ENCODE measurements at regions not wholly inside any gene's neighbourhood (a gene's known extent, or its start where the extent isn't known, plus 50 kb on each side); places are given as distances from the start of the nearest gene placed in this dataset.

DNA sequence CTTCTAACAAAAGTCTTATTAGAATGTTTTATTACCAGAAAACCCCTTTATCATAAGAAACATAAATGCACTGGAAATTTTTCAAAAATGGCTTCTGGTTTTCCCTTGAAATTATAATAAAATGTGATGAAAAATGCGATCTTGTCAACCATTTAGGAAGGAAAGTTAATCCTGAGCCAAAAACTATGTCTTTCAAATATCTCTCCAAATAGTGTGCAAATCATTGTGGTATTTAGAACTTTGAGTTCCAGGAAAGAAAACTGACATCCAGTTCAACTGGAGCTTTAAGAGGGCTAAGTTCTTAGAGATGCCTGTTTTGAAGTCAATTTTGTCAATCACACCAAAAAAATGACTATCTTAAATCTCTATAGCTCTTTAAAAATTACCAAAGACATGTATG, 425.4 kb downstream of the DNAH5 start:
- no peaks in the 10 kb centered on the region for H3K4me1 ChIP-seq (ENCODE audit: control insufficient read depth, insufficient read depth, low read length)
- H3K27ac ChIP-seq (ENCODE audit: low read depth, low read length) = no peak overlapping the region
- H3K9ac ChIP-seq (ENCODE audit: low read length) = no peak overlapping the region
- H3K9me3 ChIP-seq (ENCODE audit: control insufficient read depth, insufficient read depth, low read depth, low read length) = no peaks in the 10 kb centered on the region
- H3K4me3 ChIP-seq (ENCODE audit: low read depth, low read length) = no peak overlapping the region
- H3K36me3 ChIP-seq (ENCODE audit: control insufficient read depth, insufficient read depth, low read length) = no peaks in the 10 kb centered on the region
- no peaks in the 10 kb centered on the region for H3K27me3 ChIP-seq (ENCODE audit: control insufficient read depth, insufficient read depth, low read length)

DNA sequence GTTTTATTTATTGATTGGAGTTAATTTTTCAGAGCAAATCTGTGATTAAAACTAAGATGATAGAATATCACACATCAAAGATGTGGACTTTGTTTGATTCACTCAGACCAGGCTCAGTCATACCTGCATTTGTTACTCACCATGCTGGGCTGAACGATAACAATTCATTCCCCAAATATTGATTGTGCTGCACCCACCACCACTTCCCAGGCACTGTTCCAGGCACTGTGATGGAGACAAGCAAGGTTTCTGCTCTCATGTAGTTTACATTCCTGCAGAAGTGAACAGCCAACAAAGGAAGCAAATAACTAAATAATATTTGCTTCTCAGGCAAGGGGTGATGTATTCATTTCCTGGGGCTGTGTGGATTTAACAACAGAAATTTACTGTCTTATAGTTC, 428.3 kb downstream of the DNAH5 start:
- Histone ChIP-seq H3K9ac (ENCODE audit: low read length) (no peak overlapping the region), H3K27me3 (ENCODE audit: control insufficient read depth, insufficient read depth, low read length) (no peaks in the 10 kb centered on the region), H3K4me3 (ENCODE audit: low read depth, low read length) (no peak overlapping the region), H3K9me3 (ENCODE audit: control insufficient read depth, insufficient read depth, low read depth, low read length) (no peaks in the 10 kb centered on the region), H3K27ac (ENCODE audit: low read depth, low read length) (no peak overlapping the region), H3K36me3 (ENCODE audit: control insufficient read depth, insufficient read depth, low read length) (no peaks in the 10 kb centered on the region), H3K4me1 (ENCODE audit: control insufficient read depth, insufficient read depth, low read length) (no peaks in the 10 kb centered on the region)

DNA sequence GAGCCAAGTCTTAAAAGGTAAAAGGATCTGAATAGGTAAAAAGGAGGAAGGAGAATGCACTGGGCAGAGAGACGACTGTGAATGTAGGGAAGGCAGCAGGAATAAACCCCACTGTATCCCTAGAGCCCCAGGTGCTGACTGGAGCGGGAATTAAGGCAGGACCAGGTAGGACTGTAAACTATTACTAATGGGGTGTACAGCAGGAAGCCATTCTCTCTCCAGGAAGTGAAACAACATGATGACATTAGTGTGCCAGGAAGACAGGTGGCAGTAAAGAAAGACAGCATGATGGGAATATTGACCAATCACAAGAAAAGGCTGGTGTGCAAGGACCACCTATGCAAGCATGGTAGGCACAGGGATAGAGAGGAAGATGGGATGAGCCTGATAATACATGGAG, 433.0 kb downstream of the DNAH5 start:
- no peak overlapping the region for H3K9ac ChIP-seq (ENCODE audit: low read length)
- no peaks in the 10 kb centered on the region for H3K27me3 ChIP-seq (ENCODE audit: control insufficient read depth, insufficient read depth, low read length)
- H3K9me3 ChIP-seq (ENCODE audit: control insufficient read depth, insufficient read depth, low read depth, low read length) = no peaks in the 10 kb centered on the region
- H3K4me1 ChIP-seq (ENCODE audit: control insufficient read depth, insufficient read depth, low read length) = no peaks in the 10 kb centered on the region
- H3K4me3 ChIP-seq (ENCODE audit: low read depth, low read length) = no peak overlapping the region
- no peaks in the 10 kb centered on the region for H3K36me3 ChIP-seq (ENCODE audit: control insufficient read depth, insufficient read depth, low read length)
- H3K27ac ChIP-seq (ENCODE audit: low read depth, low read length) = no peak overlapping the region

DNA sequence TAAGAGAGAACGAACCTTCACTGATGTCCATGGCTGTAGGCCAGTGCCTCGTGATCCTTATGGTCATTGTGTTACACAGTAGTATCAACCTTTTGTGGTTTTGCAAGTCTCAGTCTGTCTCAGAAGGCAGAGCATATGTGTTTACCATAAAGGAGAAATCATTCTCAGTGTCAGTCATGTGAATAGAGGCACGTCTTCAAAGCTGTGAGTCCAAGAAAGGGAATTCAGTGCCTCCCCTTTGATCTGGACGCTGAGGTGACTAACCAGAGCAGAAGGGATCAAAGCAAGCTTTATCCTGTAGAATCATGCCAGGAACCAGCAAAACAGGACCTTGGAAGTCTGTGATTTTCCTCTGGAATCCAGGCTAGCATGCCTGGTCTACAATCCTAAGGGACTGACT, 433.9 kb downstream of the DNAH5 start:
- Histone ChIP-seq H3K9me3 (ENCODE audit: control insufficient read depth, insufficient read depth, low read depth, low read length) (no peaks in the 10 kb centered on the region), H3K36me3 (ENCODE audit: control insufficient read depth, insufficient read depth, low read length) (no peaks in the 10 kb centered on the region), H3K4me3 (ENCODE audit: low read depth, low read length) (no peak overlapping the region), H3K4me1 (ENCODE audit: control insufficient read depth, insufficient read depth, low read length) (no peaks in the 10 kb centered on the region), H3K27ac (ENCODE audit: low read depth, low read length) (no peak overlapping the region), H3K27me3 (ENCODE audit: control insufficient read depth, insufficient read depth, low read length) (no peaks in the 10 kb centered on the region), H3K9ac (ENCODE audit: low read length) (no peak overlapping the region)

DNA sequence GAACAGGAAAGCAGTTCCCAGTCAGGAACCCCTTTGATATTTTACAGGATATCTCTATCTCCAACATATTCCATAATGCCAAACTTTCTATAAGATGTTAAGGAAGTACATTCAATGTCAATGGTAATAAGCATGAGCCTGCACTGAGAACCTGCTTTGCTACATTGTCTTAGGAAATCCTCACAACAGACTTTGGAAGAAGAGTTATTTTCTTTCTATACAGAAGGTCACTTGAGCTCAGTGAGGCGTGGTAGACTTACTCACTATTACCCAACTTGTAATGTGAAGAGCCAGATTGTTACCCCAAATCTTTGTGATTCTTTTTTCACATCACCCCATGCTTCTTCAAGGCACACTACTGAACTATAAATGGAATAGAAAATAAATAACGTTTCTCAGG, 435.9 kb downstream of the DNAH5 start:
- H3K27me3 ChIP-seq (ENCODE audit: control insufficient read depth, insufficient read depth, low read length) = no peaks in the 10 kb centered on the region
- no peak overlapping the region for H3K4me3 ChIP-seq (ENCODE audit: low read depth, low read length)
- H3K27ac ChIP-seq (ENCODE audit: low read depth, low read length) = no peak overlapping the region
- H3K4me1 ChIP-seq (ENCODE audit: control insufficient read depth, insufficient read depth, low read length) = no peaks in the 10 kb centered on the region
- no peaks in the 10 kb centered on the region for H3K36me3 ChIP-seq (ENCODE audit: control insufficient read depth, insufficient read depth, low read length)
- H3K9ac ChIP-seq (ENCODE audit: low read length) = no peak overlapping the region
- H3K9me3 ChIP-seq (ENCODE audit: control insufficient read depth, insufficient read depth, low read depth, low read length) = no peaks in the 10 kb centered on the region

DNA sequence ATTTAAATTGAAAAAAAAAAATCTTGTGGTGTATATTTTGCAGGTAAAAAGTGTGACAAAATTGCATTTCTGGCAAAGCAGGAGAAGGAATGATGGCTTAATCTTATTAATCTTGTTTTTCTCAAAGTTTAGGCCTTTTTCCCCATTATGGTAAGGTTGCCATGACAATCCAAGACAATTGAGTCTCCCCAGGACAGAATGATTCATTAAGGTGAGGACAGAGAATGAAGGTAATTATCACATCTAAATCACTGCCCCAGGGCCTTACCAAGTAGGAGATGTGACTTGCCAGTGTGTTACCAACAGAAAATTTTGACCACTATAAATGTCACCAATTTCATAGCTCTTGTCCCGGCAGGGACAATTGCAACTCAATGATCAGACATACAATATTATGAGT, 439.2 kb downstream of the DNAH5 start:
- H3K9ac ChIP-seq (ENCODE audit: low read length) = no peak overlapping the region
- no peak overlapping the region for H3K27ac ChIP-seq (ENCODE audit: low read depth, low read length)
- H3K4me1 ChIP-seq (ENCODE audit: control insufficient read depth, insufficient read depth, low read length) = no peaks in the 10 kb centered on the region
- H3K27me3 ChIP-seq (ENCODE audit: control insufficient read depth, insufficient read depth, low read length) = no peaks in the 10 kb centered on the region
- H3K4me3 ChIP-seq (ENCODE audit: low read depth, low read length) = no peak overlapping the region
- H3K36me3 ChIP-seq (ENCODE audit: control insufficient read depth, insufficient read depth, low read length) = no peaks in the 10 kb centered on the region
- H3K9me3 ChIP-seq (ENCODE audit: control insufficient read depth, insufficient read depth, low read depth, low read length) = no peaks in the 10 kb centered on the region

DNA sequence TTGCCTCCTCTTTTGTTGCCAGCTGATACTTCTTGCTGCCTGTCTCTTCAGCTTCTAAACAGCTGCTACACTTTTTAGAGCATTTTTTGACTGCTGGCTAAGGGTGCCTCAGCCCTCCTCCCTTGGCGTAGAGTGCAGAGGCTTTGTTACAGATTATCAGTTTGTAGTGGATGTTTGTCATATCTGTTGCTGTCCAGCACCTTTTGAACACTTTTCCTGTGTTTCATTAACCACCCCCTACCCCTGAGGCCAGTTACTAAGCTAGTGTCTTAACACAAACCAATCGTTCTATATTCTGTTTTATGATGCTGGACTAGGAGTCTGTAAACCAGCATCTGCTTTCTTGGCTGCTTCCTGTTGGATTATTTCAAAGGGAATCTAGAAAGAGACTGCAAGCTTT, 441.5 kb downstream of the DNAH5 start:
- no peak overlapping the region for H3K27ac ChIP-seq (ENCODE audit: low read depth, low read length)
- H3K9ac ChIP-seq (ENCODE audit: low read length) = no peak overlapping the region
- H3K4me3 ChIP-seq (ENCODE audit: low read depth, low read length) = no peak overlapping the region
- H3K36me3 ChIP-seq (ENCODE audit: control insufficient read depth, insufficient read depth, low read length) = no peaks in the 10 kb centered on the region
- no peaks in the 10 kb centered on the region for H3K9me3 ChIP-seq (ENCODE audit: control insufficient read depth, insufficient read depth, low read depth, low read length)
- no peaks in the 10 kb centered on the region for H3K4me1 ChIP-seq (ENCODE audit: control insufficient read depth, insufficient read depth, low read length)
- no peaks in the 10 kb centered on the region for H3K27me3 ChIP-seq (ENCODE audit: control insufficient read depth, insufficient read depth, low read length)

DNA sequence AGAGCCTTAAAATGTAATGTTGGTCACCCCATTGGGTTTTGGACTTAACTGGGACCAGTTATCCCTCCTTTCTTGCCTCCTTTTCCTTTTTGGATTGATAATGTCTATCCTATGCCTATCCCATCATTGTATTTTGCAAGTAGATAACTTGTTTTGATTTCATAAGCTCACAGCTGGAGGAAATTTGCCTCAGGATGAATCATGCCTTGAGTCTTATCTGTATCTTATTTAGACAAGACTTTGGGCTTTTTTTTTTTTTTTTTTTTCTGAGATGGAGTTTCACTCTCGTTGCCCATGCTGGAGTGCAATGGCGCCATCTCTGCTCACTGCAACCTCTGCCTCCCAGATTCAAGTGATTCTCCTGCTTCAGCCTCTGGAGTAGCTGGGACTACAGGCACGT, 443.3 kb downstream of the DNAH5 start:
- Histone ChIP-seq H3K27ac (ENCODE audit: low read depth, low read length) (no peak overlapping the region), H3K9me3 (ENCODE audit: control insufficient read depth, insufficient read depth, low read depth, low read length) (no peaks in the 10 kb centered on the region), H3K4me3 (ENCODE audit: low read depth, low read length) (no peak overlapping the region), H3K9ac (ENCODE audit: low read length) (no peak overlapping the region), H3K27me3 (ENCODE audit: control insufficient read depth, insufficient read depth, low read length) (no peaks in the 10 kb centered on the region), H3K4me1 (ENCODE audit: control insufficient read depth, insufficient read depth, low read length) (no peaks in the 10 kb centered on the region), H3K36me3 (ENCODE audit: control insufficient read depth, insufficient read depth, low read length) (no peaks in the 10 kb centered on the region)

DNA sequence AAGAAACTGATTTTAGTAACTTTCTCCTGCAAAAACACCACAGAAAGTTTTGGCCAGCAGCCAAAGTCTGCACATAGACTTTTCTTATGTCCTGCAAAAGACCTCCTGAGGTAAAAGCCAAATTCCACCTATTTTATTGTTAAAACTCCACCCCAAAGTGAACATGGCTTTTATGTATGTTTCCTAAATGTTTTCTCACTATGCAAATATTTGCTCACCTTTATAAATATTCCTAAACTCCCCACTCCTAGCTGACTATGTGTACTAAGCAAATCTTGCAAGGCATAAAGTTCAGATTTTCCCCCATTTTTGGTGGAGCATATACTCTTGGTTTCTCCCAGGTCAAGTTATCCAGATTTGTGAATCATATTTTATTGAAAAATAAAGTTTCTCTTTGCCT, 446.2 kb downstream of the DNAH5 start:
- H3K9ac ChIP-seq (ENCODE audit: low read length) = no peak overlapping the region

DNA sequence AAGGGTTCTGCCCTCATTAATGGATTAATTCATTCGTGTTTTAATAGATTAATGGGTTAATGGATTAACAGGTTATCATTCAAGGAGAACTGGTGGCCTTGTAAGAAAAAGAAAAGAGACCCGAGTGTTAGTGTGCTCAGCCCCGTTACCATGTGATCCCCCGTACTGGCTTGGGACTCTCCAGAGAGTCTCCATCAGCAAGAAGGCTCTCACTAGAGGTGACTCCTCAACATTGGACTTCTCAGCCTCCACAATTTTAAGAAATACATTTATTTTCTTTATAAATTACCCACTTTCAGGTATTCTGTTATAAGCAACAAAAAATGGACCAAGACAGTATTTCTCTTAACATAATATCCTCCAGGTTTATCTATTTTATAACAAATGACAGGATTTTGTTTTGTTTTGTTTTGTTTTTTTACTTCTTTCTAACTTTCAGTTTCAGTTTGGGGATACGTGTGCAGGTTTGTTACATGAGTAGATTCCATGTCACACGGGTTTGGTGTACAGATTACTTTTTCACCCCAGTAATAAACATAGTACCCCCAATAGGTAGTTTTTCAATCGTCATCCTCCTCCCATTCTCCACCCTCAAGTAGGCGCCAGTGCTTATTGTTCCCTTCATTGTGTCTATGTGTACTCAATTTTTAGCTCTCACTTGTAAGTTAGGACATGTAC, 456.1 kb downstream of the DNAH5 start:
- Histone ChIP-seq H3K36me3 (ENCODE audit: control insufficient read depth, insufficient read depth, low read length) (no peaks in the 10 kb centered on the region), H3K27ac (ENCODE audit: low read depth, low read length) (no peak overlapping the region), H3K4me1 (ENCODE audit: control insufficient read depth, insufficient read depth, low read length) (no peaks in the 10 kb centered on the region), H3K4me3 (ENCODE audit: low read depth, low read length) (no peak overlapping the region), H3K9me3 (ENCODE audit: control insufficient read depth, insufficient read depth, low read depth, low read length) (no peaks in the 10 kb centered on the region), H3K9ac (ENCODE audit: low read length) (no peak overlapping the region), H3K27me3 (ENCODE audit: control insufficient read depth, insufficient read depth, low read length) (no peaks in the 10 kb centered on the region)

More for the DNA sequence above, 446.2 kb downstream of the DNAH5 start:
- Histone ChIP-seq H3K27me3 (ENCODE audit: control insufficient read depth, insufficient read depth, low read length) (no peaks in the 10 kb centered on the region), H3K9me3 (ENCODE audit: control insufficient read depth, insufficient read depth, low read depth, low read length) (no peaks in the 10 kb centered on the region), H3K27ac (ENCODE audit: low read depth, low read length) (no peak overlapping the region), H3K4me1 (ENCODE audit: control insufficient read depth, insufficient read depth, low read length) (no peaks in the 10 kb centered on the region), H3K36me3 (ENCODE audit: control insufficient read depth, insufficient read depth, low read length) (no peaks in the 10 kb centered on the region), H3K4me3 (ENCODE audit: low read depth, low read length) (no peak overlapping the region)

DNA sequence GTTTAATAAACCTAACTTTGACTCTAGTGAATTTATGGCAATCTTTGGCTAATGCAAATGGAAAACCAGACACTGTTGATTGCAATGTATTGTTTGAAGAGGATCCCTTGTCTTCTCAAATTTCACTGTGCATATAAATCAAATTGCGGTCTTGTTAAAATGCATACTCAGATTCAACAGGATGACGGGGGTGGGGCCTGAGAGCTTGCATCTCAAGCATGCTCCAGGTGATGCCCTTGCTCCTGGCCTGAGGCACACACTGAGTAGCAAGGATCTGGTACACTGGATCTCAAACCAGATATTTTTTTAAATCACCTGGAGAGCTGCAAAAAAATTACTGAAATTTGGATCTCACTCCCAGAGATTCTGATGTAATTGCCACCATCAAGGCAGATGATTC, 463.7 kb downstream of the DNAH5 start:
- H3K4me1 ChIP-seq (ENCODE audit: control insufficient read depth, insufficient read depth, low read length) = no peaks in the 10 kb centered on the region; the same call in 1 of the 2 replicates
- H3K27me3 ChIP-seq (ENCODE audit: control insufficient read depth, insufficient read depth, low read length) = no peaks in the 10 kb centered on the region
- no peaks in the 10 kb centered on the region for H3K36me3 ChIP-seq (ENCODE audit: control insufficient read depth, insufficient read depth, low read length)
- H3K9me3 ChIP-seq (ENCODE audit: control insufficient read depth, insufficient read depth, low read depth, low read length) = no peaks in the 10 kb centered on the region
- no peak overlapping the region for H3K9ac ChIP-seq (ENCODE audit: low read length)
- H3K4me3 ChIP-seq (ENCODE audit: low read depth, low read length) = no peak overlapping the region
- no peak overlapping the region for H3K27ac ChIP-seq (ENCODE audit: low read depth, low read length)

Data from HUES6 (cell line).